Activated T-helper 17 cell treated with anti-CD3 and anti-CD28 coated beads, Interleukin-2, amount 50 U/mL, for 72 hours (primary cell): ENCODE measurements at regions not wholly inside any gene's neighbourhood (a gene's known extent, or its start where the extent isn't known, plus 50 kb on each side); places are given as distances from the start of the nearest gene placed in this dataset.

ENCODE experiments used
- ATAC-seq: fragments of 150-1000 bp; cut with Tn5 transposase; replicated peaks from 2 replicates; pipeline ENCODE4 v1.10.0; 2021; ENCODE audit warnings: mild to moderate bottlenecking, moderate library complexity
- H3K27ac Mint-ChIP-seq: one replicate; pipeline ENCODE4 v1.8.0; 2022; ENCODE audit warnings: mixed read lengths
- H3K27me3 Mint-ChIP-seq: one replicate; pipeline ENCODE4 v1.8.0; 2022; ENCODE audit warnings: mixed read lengths
- H3K36me3 Mint-ChIP-seq: one replicate; pipeline ENCODE4 v1.8.0; 2022; ENCODE audit warnings: low read depth, mild to moderate bottlenecking, mixed read lengths
- H3K4me1 Mint-ChIP-seq: one replicate; pipeline ENCODE4 v1.8.0; 2022; ENCODE audit warnings: mixed read lengths
- H3K4me3 Mint-ChIP-seq: one replicate; pipeline ENCODE4 v1.8.0; 2022; ENCODE audit warnings: mild to moderate bottlenecking, mixed read lengths
- H3K9me3 Mint-ChIP-seq: one replicate; pipeline ENCODE4 v1.8.0; 2022; ENCODE audit warnings: mixed read lengths

DNA sequence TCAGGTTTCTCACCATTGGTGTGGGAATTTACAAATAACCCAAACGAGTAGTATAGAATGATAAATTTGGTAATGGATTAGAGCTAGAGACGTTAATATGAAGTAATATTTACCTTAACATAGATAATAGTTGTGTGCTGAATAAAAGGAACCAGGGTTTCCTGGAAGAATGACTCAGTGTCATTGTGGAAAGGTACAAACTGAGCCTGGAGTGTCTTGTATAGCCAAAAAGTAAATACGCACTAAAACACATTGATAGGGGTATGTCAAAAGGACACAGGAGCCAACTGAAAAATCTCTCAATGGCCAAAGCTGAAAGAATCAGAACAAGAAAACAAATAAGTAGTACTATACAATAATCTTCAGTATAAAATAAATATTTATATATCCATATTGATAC is 363.5 kb downstream of the SLCO4C1 start:
- no peaks in the 10 kb centered on the region for H3K36me3 Mint-ChIP-seq
- no peaks in the 10 kb centered on the region for H3K4me1 Mint-ChIP-seq
- no peaks in the 10 kb centered on the region for H3K9me3 Mint-ChIP-seq
- no peak overlapping the region for H3K4me3 Mint-ChIP-seq
- H3K27me3 Mint-ChIP-seq, result no peaks in the 10 kb centered on the region
- no peak overlapping the region for H3K27ac Mint-ChIP-seq
- no peak for ATAC-seq

DNA sequence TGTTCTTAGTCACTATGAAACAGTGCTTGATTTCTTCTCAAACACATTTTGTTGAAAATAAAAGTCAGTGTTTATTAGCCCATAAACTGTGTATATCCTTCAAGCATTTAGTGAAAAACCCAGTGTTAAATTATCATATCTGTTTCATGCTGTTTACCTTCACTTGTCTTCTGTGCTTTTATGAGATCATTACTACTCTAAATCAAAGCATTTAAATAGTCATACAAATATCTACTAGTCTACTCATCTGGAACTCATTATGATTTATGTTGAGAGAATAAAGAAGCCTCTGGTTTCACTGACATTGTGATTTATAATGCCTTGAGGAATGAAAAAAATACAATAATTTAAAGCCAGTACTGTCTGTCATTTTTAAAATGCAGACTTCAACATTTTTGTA is 366.5 kb downstream of the SLCO4C1 start:
- no peak overlapping the region for H3K4me3 Mint-ChIP-seq
- ATAC-seq, result no peak
- no peaks in the 10 kb centered on the region for H3K36me3 Mint-ChIP-seq
- H3K9me3 Mint-ChIP-seq, result no peaks in the 10 kb centered on the region
- H3K27ac Mint-ChIP-seq, result no peak overlapping the region
- no peaks in the 10 kb centered on the region for H3K4me1 Mint-ChIP-seq
- H3K27me3 Mint-ChIP-seq, result no peaks in the 10 kb centered on the region

DNA sequence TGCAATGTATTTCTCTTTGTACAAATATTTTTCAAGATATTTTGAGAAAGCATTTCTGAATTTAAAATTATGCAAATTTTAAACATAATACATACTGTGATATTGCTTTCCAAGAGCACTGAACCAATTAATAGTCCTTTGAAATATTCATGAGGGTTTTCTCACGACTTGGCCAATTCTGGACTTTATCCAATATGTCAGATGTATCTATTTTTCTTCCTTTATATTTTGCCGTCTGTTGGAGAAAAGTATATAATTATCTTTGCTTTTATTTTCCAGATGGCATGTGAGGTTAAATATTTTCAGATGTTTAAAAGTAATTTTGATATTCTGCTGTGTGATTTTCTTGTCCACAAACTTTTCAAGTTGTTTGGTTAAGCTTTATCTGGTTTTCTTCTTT is 378.9 kb downstream of the SLCO4C1 start:
- H3K4me1 Mint-ChIP-seq, result no peaks in the 10 kb centered on the region
- no peak overlapping the region for H3K27ac Mint-ChIP-seq
- H3K4me3 Mint-ChIP-seq, result no peak overlapping the region
- ATAC-seq, result no peak
- no peaks in the 10 kb centered on the region for H3K27me3 Mint-ChIP-seq
- no peaks in the 10 kb centered on the region for H3K36me3 Mint-ChIP-seq
- peaks cover 3% of the 10 kb centered on the region for H3K9me3 Mint-ChIP-seq

DNA sequence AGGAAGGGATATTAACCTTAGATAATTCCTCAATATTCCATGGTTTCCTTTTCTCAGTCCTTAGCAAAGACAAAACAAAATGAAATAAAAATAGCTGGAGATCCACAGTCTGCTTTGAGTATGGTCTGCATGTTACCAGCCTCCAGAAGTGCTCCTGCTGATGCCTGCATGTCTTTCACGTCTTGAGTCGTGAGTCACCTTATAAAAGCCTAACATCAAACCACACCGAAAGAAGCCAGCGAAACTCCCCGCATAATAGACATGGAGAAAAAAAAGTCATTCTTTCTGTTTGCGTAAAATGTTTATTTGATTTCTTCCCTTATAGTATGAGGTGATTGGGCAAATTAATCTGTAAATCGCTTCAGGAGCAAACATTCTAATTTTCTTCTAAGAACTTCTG is 380.5 kb downstream of the SLCO4C1 start:
- no peak for ATAC-seq
- Mint-ChIP-seq H3K27me3 (no peaks in the 10 kb centered on the region), H3K36me3 (no peaks in the 10 kb centered on the region), H3K9me3 (peaks cover 5% of the 10 kb centered on the region), H3K27ac (no peak overlapping the region), H3K4me3 (no peak overlapping the region), H3K4me1 (no peaks in the 10 kb centered on the region)

DNA sequence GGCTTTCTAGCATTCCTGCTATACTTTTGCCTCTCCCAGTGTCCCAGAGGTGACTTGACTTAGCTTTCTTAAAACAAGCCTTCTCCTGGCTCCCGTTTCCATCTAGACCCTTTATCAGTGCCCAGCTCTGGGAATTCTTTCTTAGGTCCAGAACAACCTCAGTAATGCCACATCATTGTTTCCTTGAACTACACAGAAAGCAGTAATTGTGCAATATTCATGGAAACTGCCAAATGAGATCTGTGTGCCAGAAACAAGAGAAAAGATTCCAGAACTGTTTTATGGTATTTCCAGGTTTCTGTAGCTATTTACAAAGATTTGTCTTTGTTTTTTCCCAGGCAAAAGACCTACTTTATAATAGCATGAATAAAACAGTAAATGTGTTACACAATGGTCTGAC is 391.3 kb downstream of the SLCO4C1 start:
- H3K9me3 Mint-ChIP-seq, result no peaks in the 10 kb centered on the region
- no peak overlapping the region for H3K27ac Mint-ChIP-seq
- no peak overlapping the region for H3K4me3 Mint-ChIP-seq
- H3K4me1 Mint-ChIP-seq, result no peaks in the 10 kb centered on the region
- ATAC-seq, result no peak
- H3K27me3 Mint-ChIP-seq, result no peaks in the 10 kb centered on the region
- H3K36me3 Mint-ChIP-seq, result no peaks in the 10 kb centered on the region

DNA sequence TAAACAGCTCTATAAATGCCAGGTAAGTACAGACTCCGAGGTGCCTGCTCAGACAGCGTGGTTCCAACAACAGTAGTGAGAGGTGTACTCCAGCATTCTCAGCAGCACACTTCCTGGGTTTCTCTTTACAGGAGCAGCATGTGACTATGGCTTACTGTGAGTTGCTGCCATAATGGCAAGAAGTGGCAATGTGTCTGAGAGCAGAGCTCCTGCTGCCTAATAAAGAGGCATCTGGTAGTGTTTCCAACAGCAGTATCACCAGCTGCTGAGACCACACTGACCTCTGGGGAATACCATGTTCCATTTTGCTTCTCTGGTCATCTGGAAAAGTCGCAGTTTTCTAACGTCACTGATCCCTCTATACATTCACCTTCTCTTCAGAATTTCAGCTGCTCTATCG is 398.2 kb downstream of the SLCO4C1 start:
- H3K4me3 Mint-ChIP-seq, result no peak overlapping the region
- no peaks in the 10 kb centered on the region for H3K27me3 Mint-ChIP-seq
- no peaks in the 10 kb centered on the region for H3K9me3 Mint-ChIP-seq
- H3K4me1 Mint-ChIP-seq, result no peaks in the 10 kb centered on the region
- ATAC-seq, result no peak
- no peaks in the 10 kb centered on the region for H3K36me3 Mint-ChIP-seq
- no peak overlapping the region for H3K27ac Mint-ChIP-seq

DNA sequence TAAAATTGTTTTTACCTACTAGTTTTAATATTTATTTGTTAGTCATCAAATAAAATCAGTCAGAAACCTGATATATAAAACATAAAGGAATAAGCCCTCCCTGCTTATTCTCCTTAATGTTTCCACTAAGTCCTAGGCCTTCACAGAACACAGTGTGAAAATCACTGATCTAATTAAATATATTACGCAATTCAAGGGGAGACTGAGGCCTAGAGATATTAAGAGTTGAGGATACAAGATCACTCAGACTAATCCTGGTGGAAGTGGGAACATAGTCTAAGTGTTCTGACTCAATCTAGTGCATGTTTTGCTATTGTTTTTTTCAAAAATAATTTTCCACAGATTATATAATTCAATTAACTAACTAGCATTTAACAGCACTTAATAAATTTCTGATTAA is 401.1 kb downstream of the SLCO4C1 start:
- H3K9me3 Mint-ChIP-seq, result peaks cover 5% of the 10 kb centered on the region
- no peaks in the 10 kb centered on the region for H3K36me3 Mint-ChIP-seq
- ATAC-seq, result no peak
- no peak overlapping the region for H3K4me3 Mint-ChIP-seq
- no peaks in the 10 kb centered on the region for H3K27me3 Mint-ChIP-seq
- no peak overlapping the region for H3K27ac Mint-ChIP-seq
- no peaks in the 10 kb centered on the region for H3K4me1 Mint-ChIP-seq

DNA sequence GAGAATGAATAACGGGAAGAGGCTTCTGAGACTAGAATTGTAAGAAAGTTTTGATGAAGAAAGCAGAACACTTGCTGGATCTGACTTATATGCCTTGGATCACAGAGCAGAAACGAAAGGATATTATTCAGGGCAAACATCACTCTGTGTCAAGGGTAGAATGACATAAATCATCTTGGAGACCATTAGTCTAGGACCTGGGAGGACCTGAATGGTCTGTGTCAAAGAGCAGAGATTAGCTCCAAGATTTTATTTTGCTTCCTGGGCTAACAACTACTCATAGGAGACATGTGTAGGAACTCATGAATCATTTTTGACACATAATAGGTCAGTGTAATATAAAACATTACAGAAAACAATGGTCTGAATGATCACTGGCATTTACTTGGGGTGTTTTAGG is 417.9 kb downstream of the SLCO4C1 start:
- no peaks in the 10 kb centered on the region for H3K4me1 Mint-ChIP-seq
- H3K27ac Mint-ChIP-seq, result no peak overlapping the region
- no peaks in the 10 kb centered on the region for H3K36me3 Mint-ChIP-seq
- no peak for ATAC-seq
- no peaks in the 10 kb centered on the region for H3K9me3 Mint-ChIP-seq
- H3K27me3 Mint-ChIP-seq, result no peaks in the 10 kb centered on the region
- H3K4me3 Mint-ChIP-seq, result no peak overlapping the region

DNA sequence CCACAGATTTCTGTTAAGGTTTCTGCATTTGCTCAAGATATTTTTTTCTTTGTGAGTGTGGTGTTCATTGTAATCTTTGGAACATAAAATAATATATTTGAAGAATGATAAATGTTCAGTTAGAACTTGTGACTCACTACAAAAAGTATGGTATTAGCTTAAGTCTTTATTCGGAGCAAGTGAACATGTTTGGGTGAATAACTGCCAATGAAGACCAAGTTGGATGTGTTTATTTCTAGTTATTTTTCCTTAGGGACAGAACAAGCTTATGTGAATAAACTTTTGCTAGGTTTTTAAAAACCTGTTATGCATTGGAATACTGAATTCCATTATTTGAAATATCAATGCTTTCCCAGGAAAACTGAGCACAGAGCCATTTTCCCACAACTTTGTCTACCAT is 418.6 kb downstream of the SLCO4C1 start:
- H3K9me3 Mint-ChIP-seq, result no peaks in the 10 kb centered on the region
- no peak for ATAC-seq
- no peak overlapping the region for H3K27ac Mint-ChIP-seq
- no peaks in the 10 kb centered on the region for H3K27me3 Mint-ChIP-seq
- no peaks in the 10 kb centered on the region for H3K36me3 Mint-ChIP-seq
- H3K4me1 Mint-ChIP-seq, result no peaks in the 10 kb centered on the region
- no peak overlapping the region for H3K4me3 Mint-ChIP-seq

DNA sequence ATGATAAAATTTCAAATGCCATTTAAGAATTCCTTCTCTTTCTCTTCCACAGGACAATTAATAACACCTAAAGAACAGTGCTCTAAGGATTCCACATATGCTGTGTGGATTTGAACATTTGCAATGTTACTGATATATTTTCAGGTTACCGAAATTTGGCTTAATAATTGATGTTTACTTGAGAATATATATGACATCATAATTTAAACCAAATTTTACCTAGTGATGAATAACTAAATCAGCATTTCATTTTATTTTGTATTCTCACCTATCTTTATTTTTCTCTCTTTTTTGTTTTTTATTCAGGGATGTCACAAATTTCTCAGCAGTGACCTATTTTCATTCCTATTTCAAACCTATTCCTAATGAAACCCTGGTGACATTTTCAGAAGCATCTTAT is 429.6 kb downstream of the SLCO4C1 start:
- H3K36me3 Mint-ChIP-seq, result no peaks in the 10 kb centered on the region
- H3K27me3 Mint-ChIP-seq, result no peaks in the 10 kb centered on the region
- H3K4me1 Mint-ChIP-seq, result no peaks in the 10 kb centered on the region
- no peak overlapping the region for H3K27ac Mint-ChIP-seq
- no peak overlapping the region for H3K4me3 Mint-ChIP-seq
- ATAC-seq, result no peak
- peaks cover 4% of the 10 kb centered on the region for H3K9me3 Mint-ChIP-seq

DNA sequence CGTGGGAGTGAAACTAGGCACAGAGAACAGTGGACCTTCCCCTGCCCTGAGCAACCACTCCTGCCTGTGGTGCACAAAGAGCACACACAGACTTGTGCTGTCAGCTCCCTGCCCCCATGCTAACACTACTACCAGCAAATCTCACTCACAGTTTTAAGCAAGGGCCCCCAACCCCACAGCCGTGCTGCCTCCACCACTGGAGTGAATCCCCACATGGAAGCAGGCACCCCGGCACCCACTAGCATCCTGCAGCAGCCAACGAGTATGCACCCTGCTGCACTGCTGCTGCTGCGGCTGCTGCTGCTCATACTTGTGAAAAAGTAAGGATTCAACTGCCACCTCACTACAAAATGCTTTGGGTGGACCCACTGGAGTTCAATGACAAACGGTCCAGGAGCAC is 435.5 kb downstream of the SLCO4C1 start:
- no peak overlapping the region for H3K27ac Mint-ChIP-seq
- no peaks in the 10 kb centered on the region for H3K27me3 Mint-ChIP-seq

DNA sequence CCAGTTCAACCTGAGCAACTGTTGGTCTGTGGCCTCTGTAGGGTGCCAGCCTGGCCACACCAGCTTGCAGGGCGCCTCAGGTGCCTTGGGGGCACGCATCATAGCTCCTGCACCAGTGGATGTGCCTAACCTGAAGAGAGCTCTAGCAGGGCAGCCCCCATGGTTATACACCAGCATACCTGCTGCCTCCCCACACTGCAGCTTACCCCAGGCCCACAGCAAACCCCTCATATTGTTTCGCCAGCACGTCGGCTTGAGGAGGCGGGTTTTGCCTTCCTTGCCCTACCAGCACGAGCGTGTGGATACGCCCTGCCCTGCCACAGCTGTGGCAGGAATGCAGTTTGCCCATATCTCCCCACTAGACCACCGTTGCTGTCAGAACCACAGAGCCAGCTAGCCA is 435.9 kb downstream of the SLCO4C1 start:
- Mint-ChIP-seq H3K36me3 (no peaks in the 10 kb centered on the region), H3K27ac (no peak overlapping the region), H3K4me1 (no peaks in the 10 kb centered on the region), H3K4me3 (no peak overlapping the region), H3K27me3 (no peaks in the 10 kb centered on the region), H3K9me3 (peaks cover 11% of the 10 kb centered on the region)
- ATAC-seq, result no peak

More for the DNA sequence above, 435.5 kb downstream of the SLCO4C1 start:
- Mint-ChIP-seq H3K4me3 (no peak overlapping the region), H3K36me3 (no peaks in the 10 kb centered on the region), H3K9me3 (peaks cover 11% of the 10 kb centered on the region), H3K4me1 (no peaks in the 10 kb centered on the region)
- ATAC-seq, result no peak

DNA sequence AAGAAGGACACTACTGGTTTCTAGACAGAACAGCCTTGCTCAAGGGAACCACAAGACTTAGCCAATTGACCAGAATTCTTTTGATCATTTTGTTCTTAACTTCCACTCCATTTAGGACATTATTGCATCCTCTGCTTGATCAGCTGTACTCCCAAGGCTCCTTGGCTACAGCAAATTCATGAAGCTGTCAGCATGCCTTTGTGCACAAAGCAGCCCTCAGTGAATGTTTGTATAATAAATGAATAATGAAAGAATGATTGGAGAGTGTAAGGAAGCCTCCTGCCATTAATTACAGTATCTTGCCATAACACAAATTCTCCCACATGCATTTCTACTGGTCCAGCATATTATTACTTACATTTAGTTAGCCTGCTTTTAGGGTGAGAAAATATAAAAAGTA is 449.6 kb downstream of the SLCO4C1 start:
- no peaks in the 10 kb centered on the region for H3K4me1 Mint-ChIP-seq
- H3K36me3 Mint-ChIP-seq, result no peaks in the 10 kb centered on the region
- no peaks in the 10 kb centered on the region for H3K27me3 Mint-ChIP-seq
- ATAC-seq, result no peak
- peaks cover 17% of the 10 kb centered on the region for H3K9me3 Mint-ChIP-seq
- H3K4me3 Mint-ChIP-seq, result no peak overlapping the region
- H3K27ac Mint-ChIP-seq, result no peak overlapping the region

DNA sequence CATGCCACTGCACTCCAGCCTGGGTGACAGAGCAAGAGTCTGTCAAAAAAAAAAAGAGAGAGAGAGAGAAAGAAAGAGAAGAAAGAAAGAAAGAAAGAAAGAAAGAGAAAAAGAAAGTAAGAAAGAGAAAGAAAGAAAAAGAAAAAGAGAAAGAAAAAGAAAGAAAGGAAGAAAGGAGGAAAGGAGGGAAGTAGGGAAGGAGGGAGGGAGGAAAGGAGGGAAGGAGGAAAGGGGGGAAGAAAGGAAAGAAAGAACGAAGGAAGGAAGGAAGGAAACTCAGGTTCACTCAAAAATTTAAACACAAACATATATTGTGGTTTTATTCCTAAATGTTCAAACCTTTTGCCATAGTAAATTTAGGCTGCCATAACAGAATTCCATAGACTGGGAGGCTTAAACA is 453.0 kb downstream of the SLCO4C1 start:
- no peak for ATAC-seq
- Mint-ChIP-seq H3K4me1 (no peaks in the 10 kb centered on the region), H3K4me3 (no peak overlapping the region), H3K9me3 (peaks cover 13% of the 10 kb centered on the region), H3K36me3 (no peaks in the 10 kb centered on the region), H3K27me3 (no peaks in the 10 kb centered on the region), H3K27ac (no peak overlapping the region)

DNA sequence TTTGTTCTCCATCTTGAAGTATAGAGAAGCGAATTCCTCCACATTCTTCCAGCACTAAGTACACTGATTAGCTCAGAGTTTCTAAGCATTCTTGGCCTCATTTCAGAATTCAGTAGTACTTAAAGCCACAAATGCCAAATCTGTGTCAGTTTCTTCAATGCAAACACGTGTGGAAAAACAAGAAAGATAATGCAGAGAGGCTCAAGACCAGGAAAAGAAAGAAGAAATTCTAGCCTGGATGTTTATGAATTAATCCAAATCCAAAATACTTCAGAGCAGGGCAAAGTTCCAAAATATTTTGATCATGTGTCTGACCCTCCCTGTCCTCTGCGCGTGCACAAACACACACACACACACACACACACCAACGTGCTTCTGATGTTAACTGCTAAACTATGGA is 457.6 kb downstream of the SLCO4C1 start:
- peaks cover 15% of the 10 kb centered on the region for H3K9me3 Mint-ChIP-seq
- H3K27me3 Mint-ChIP-seq, result no peaks in the 10 kb centered on the region
- no peak overlapping the region for H3K27ac Mint-ChIP-seq
- H3K36me3 Mint-ChIP-seq, result no peaks in the 10 kb centered on the region
- H3K4me1 Mint-ChIP-seq, result no peaks in the 10 kb centered on the region
- H3K4me3 Mint-ChIP-seq, result no peak overlapping the region
- no peak for ATAC-seq

DNA sequence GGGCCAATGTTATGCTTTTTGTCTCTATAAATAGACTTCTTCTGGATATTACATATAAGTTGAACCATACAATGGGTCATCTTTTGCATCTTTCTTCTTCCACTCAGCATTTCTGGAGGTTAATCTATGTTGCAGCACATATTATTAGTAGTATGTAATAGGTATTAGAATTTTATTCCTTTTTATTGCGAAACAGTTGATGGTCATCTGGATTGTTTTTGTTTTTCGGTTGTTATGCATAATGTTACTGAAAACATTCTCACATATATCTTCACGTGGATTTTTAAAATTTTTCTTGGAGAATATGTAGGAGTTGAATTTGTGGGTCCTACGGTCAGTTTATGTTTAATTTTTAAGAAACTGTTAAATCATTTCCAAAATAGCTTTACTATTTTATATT is 466.8 kb downstream of the SLCO4C1 start:
- no peak overlapping the region for H3K27ac Mint-ChIP-seq
- no peak for ATAC-seq
- H3K27me3 Mint-ChIP-seq, result no peaks in the 10 kb centered on the region
- no peaks in the 10 kb centered on the region for H3K36me3 Mint-ChIP-seq
- H3K9me3 Mint-ChIP-seq, result peaks cover 11% of the 10 kb centered on the region
- no peaks in the 10 kb centered on the region for H3K4me1 Mint-ChIP-seq
- H3K4me3 Mint-ChIP-seq, result no peak overlapping the region
